ENCODE measurements at regions not wholly inside any gene's neighbourhood (a gene's known extent, or its start where the extent isn't known, plus 50 kb on each side); places are given as distances from the start of the nearest gene placed in this dataset.

DNA sequence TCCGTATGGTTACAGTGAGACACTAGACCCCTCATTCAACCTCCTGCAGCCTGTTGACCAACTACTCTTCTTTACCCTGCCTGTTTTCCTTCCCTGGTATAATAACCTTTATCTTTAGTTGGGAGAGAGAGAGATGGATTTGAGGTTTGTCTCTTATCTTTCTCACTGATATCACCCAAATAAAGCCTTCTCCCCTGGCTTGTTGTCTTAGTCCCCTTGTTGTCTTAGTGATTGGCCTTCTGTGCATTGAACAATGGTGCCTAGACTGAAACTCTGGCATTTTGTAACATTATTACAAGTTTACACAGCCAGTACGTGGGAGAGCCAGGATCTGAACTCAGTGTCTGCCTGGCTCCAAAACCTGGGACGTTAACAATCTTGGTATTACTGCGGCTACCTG, 560.8 kb downstream of the HS3ST4 start (continued):
- TF ChIP-seq, protein P1, sequence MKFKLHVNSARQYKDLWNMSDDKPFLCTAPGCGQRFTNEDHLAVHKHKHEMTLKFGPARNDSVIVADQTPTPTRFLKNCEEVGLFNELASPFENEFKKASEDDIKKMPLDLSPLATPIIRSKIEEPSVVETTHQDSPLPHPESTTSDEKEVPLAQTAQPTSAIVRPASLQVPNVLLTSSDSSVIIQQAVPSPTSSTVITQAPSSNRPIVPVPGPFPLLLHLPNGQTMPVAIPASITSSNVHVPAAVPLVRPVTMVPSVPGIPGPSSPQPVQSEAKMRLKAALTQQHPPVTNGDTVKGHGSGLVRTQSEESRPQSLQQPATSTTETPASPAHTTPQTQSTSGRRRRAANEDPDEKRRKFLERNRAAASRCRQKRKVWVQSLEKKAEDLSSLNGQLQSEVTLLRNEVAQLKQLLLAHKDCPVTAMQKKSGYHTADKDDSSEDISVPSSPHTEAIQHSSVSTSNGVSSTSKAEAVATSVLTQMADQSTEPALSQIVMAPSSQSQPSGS (CRISPR knock-in tag; IDR thresholded peaks at IDR 0.05; ENCODE audit: borderline replicate concordance, low read depth): no peak
- no peak for TF ChIP-seq NR3C1 (CRISPR knock-in tag; conservative IDR thresholded peaks at IDR 0.05; ENCODE audit: low read depth)
- TF ChIP-seq, protein P2, sequence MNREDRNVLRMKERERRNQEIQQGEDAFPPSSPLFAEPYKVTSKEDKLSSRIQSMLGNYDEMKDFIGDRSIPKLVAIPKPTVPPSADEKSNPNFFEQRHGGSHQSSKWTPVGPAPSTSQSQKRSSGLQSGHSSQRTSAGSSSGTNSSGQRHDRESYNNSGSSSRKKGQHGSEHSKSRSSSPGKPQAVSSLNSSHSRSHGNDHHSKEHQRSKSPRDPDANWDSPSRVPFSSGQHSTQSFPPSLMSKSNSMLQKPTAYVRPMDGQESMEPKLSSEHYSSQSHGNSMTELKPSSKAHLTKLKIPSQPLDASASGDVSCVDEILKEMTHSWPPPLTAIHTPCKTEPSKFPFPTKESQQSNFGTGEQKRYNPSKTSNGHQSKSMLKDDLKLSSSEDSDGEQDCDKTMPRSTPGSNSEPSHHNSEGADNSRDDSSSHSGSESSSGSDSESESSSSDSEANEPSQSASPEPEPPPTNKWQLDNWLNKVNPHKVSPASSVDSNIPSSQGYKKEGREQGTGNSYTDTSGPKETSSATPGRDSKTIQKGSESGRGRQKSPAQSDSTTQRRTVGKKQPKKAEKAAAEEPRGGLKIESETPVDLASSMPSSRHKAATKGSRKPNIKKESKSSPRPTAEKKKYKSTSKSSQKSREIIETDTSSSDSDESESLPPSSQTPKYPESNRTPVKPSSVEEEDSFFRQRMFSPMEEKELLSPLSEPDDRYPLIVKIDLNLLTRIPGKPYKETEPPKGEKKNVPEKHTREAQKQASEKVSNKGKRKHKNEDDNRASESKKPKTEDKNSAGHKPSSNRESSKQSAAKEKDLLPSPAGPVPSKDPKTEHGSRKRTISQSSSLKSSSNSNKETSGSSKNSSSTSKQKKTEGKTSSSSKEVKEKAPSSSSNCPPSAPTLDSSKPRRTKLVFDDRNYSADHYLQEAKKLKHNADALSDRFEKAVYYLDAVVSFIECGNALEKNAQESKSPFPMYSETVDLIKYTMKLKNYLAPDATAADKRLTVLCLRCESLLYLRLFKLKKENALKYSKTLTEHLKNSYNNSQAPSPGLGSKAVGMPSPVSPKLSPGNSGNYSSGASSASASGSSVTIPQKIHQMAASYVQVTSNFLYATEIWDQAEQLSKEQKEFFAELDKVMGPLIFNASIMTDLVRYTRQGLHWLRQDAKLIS (CRISPR knock-in tag; IDR thresholded peaks at IDR 0.05; ENCODE audit: borderline replicate concordance): no peak
- TF ChIP-seq, protein P3, sequence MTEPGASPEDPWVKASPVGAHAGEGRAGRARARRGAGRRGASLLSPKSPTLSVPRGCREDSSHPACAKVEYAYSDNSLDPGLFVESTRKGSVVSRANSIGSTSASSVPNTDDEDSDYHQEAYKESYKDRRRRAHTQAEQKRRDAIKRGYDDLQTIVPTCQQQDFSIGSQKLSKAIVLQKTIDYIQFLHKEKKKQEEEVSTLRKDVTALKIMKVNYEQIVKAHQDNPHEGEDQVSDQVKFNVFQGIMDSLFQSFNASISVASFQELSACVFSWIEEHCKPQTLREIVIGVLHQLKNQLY (CRISPR knock-in tag; IDR thresholded peaks at IDR 0.05): no peak
- TF ChIP-seq, protein P4, sequence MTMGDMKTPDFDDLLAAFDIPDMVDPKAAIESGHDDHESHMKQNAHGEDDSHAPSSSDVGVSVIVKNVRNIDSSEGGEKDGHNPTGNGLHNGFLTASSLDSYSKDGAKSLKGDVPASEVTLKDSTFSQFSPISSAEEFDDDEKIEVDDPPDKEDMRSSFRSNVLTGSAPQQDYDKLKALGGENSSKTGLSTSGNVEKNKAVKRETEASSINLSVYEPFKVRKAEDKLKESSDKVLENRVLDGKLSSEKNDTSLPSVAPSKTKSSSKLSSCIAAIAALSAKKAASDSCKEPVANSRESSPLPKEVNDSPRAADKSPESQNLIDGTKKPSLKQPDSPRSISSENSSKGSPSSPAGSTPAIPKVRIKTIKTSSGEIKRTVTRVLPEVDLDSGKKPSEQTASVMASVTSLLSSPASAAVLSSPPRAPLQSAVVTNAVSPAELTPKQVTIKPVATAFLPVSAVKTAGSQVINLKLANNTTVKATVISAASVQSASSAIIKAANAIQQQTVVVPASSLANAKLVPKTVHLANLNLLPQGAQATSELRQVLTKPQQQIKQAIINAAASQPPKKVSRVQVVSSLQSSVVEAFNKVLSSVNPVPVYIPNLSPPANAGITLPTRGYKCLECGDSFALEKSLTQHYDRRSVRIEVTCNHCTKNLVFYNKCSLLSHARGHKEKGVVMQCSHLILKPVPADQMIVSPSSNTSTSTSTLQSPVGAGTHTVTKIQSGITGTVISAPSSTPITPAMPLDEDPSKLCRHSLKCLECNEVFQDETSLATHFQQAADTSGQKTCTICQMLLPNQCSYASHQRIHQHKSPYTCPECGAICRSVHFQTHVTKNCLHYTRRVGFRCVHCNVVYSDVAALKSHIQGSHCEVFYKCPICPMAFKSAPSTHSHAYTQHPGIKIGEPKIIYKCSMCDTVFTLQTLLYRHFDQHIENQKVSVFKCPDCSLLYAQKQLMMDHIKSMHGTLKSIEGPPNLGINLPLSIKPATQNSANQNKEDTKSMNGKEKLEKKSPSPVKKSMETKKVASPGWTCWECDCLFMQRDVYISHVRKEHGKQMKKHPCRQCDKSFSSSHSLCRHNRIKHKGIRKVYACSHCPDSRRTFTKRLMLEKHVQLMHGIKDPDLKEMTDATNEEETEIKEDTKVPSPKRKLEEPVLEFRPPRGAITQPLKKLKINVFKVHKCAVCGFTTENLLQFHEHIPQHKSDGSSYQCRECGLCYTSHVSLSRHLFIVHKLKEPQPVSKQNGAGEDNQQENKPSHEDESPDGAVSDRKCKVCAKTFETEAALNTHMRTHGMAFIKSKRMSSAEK (CRISPR knock-in tag; IDR thresholded peaks at IDR 0.05; ENCODE audit: borderline replicate concordance): no peak
- TF ChIP-seq, protein P5, sequence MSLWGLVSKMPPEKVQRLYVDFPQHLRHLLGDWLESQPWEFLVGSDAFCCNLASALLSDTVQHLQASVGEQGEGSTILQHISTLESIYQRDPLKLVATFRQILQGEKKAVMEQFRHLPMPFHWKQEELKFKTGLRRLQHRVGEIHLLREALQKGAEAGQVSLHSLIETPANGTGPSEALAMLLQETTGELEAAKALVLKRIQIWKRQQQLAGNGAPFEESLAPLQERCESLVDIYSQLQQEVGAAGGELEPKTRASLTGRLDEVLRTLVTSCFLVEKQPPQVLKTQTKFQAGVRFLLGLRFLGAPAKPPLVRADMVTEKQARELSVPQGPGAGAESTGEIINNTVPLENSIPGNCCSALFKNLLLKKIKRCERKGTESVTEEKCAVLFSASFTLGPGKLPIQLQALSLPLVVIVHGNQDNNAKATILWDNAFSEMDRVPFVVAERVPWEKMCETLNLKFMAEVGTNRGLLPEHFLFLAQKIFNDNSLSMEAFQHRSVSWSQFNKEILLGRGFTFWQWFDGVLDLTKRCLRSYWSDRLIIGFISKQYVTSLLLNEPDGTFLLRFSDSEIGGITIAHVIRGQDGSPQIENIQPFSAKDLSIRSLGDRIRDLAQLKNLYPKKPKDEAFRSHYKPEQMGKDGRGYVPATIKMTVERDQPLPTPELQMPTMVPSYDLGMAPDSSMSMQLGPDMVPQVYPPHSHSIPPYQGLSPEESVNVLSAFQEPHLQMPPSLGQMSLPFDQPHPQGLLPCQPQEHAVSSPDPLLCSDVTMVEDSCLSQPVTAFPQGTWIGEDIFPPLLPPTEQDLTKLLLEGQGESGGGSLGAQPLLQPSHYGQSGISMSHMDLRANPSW (CRISPR knock-in tag; conservative IDR thresholded peaks at IDR 0.05; ENCODE audit: low read depth): no peak
- TF ChIP-seq, protein P6, sequence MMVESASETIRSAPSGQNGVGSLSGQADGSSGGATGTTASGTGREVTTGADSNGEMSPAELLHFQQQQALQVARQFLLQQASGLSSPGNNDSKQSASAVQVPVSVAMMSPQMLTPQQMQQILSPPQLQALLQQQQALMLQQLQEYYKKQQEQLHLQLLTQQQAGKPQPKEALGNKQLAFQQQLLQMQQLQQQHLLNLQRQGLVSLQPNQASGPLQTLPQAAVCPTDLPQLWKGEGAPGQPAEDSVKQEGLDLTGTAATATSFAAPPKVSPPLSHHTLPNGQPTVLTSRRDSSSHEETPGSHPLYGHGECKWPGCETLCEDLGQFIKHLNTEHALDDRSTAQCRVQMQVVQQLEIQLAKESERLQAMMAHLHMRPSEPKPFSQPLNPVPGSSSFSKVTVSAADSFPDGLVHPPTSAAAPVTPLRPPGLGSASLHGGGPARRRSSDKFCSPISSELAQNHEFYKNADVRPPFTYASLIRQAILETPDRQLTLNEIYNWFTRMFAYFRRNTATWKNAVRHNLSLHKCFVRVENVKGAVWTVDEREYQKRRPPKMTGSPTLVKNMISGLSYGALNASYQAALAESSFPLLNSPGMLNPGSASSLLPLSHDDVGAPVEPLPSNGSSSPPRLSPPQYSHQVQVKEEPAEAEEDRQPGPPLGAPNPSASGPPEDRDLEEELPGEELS (CRISPR knock-in tag; IDR thresholded peaks at IDR 0.05): no peak
- TF ChIP-seq, protein P7, sequence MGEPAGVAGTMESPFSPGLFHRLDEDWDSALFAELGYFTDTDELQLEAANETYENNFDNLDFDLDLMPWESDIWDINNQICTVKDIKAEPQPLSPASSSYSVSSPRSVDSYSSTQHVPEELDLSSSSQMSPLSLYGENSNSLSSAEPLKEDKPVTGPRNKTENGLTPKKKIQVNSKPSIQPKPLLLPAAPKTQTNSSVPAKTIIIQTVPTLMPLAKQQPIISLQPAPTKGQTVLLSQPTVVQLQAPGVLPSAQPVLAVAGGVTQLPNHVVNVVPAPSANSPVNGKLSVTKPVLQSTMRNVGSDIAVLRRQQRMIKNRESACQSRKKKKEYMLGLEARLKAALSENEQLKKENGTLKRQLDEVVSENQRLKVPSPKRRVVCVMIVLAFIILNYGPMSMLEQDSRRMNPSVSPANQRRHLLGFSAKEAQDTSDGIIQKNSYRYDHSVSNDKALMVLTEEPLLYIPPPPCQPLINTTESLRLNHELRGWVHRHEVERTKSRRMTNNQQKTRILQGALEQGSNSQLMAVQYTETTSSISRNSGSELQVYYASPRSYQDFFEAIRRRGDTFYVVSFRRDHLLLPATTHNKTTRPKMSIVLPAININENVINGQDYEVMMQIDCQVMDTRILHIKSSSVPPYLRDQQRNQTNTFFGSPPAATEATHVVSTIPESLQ (CRISPR knock-in tag; IDR thresholded peaks at IDR 0.05): no peak
